GM23338 (cell line): ENCODE measurements at regions not wholly inside any gene's neighbourhood (a gene's known extent, or its start where the extent isn't known, plus 50 kb on each side); places are given as distances from the start of the nearest gene placed in this dataset.

Experiments used
- ATAC-seq: fragments of 200-7000 bp; cut with Tn5 transposase; 3 replicates; pipeline ENCODE4 v1.9.1; 2020
- DNase-seq: peaks from one replicate; pipeline ENCODE4 v3.0.0-alpha.2; 2015; ENCODE audit warnings: low spot score
- H2AFZ ChIP-seq: fragments of 200-600 bp; sonication (generic); 2 replicates; pipeline ENCODE4 v1.8.0; 2016; ENCODE audit warnings: antibody characterized with exemption, mild to moderate bottlenecking, moderate library complexity
- H3F3A ChIP-seq: fragments of 200-600 bp; sonication (generic); replicated peaks from 2 replicates; pipeline ENCODE4 v1.8.0; 2017; ENCODE audit warnings: antibody characterized with exemption, mixed run types, low read depth
- H3K27ac ChIP-seq: fragments of 200-600 bp; sonication (generic); 2 replicates; pipeline ENCODE4 v1.6.1; 2016; ENCODE audit warnings: low read depth
- H3K27me3 ChIP-seq: fragments of 200-600 bp; sonication (generic); 2 replicates; pipeline ENCODE4 v1.8.0; 2016; ENCODE audit warnings: mild to moderate bottlenecking, mixed run types, moderate library complexity; ENCODE audit not compliant: insufficient read depth
- H3K36me3 ChIP-seq: fragments of 200-600 bp; sonication (generic); 2 replicates; pipeline ENCODE4 v1.8.0; 2016; ENCODE audit warnings: mild to moderate bottlenecking; ENCODE audit not compliant: insufficient read depth
- H3K4me1 ChIP-seq: fragments of 200-600 bp; sonication (generic); 2 replicates; pipeline ENCODE4 v1.8.0; 2016; ENCODE audit warnings: mild to moderate bottlenecking, moderate library complexity; ENCODE audit not compliant: insufficient read depth
- H3K4me2 ChIP-seq: fragments of 200-600 bp; sonication (generic); 2 replicates; pipeline ENCODE4 v1.7.1; 2017; ENCODE audit warnings: mixed run types
- H3K4me3 ChIP-seq: fragments of 200-600 bp; sonication (generic); 2 replicates; pipeline ENCODE4 v1.6.1; 2016; ENCODE audit warnings: mixed run types
- H3K79me2 ChIP-seq: fragments of 200-600 bp; sonication (generic); replicated peaks from 2 replicates; pipeline ENCODE4 v1.8.0; 2017; ENCODE audit warnings: mild to moderate bottlenecking; ENCODE audit not compliant: insufficient read depth
- H3K9me2 ChIP-seq: fragments of 200-600 bp; sonication (generic); 2 replicates; pipeline ENCODE4 v1.8.0; 2017; ENCODE audit not compliant: insufficient read depth
- H4K20me1 ChIP-seq: fragments of 200-600 bp; sonication (generic); replicated peaks from 2 replicates; pipeline ENCODE4 v1.8.0; 2017; ENCODE audit warnings: mild to moderate bottlenecking; ENCODE audit not compliant: insufficient read depth
- H3K27ac Mint-ChIP-seq: 2 replicates; pipeline ENCODE4 v1.8.0; 2020; ENCODE audit warnings: inconsistent platforms, mild to moderate bottlenecking, moderate library complexity, mixed read lengths
- H3K27me3 Mint-ChIP-seq: 3 replicates; pipeline ENCODE4 v1.8.0; 2022; ENCODE audit warnings: low read depth, mild to moderate bottlenecking, moderate library complexity, mixed read lengths, inconsistent platforms; ENCODE audit not compliant: insufficient read depth, poor library complexity
- H3K36me3 Mint-ChIP-seq: 3 replicates; pipeline ENCODE4 v1.8.0; 2021; ENCODE audit warnings: low read depth, mild to moderate bottlenecking, inconsistent platforms, moderate library complexity, mixed read lengths
- H3K4me1 Mint-ChIP-seq: 3 replicates; pipeline ENCODE4 v1.8.0; 2020; ENCODE audit warnings: mild to moderate bottlenecking, inconsistent platforms, mixed read lengths
- H3K4me3 Mint-ChIP-seq: 3 replicates; pipeline ENCODE4 v1.8.0; 2021; ENCODE audit warnings: moderate library complexity, mild to moderate bottlenecking, inconsistent platforms, mixed read lengths
- H3K9me3 Mint-ChIP-seq: 3 replicates; pipeline ENCODE4 v1.8.0; 2020; ENCODE audit warnings: moderate library complexity, mild to moderate bottlenecking, inconsistent platforms, mixed read lengths
- CREB1 ChIP-seq: fragments of 250-450 bp; sonication (Bioruptor Pico); IDR thresholded peaks from 2 replicates; pipeline ENCODE4 v1.5.0; 2020; ENCODE audit warnings: low read depth, mild to moderate bottlenecking, moderate library complexity
- CTCF ChIP-seq, 2 experiments: fragments of 200-600 bp in 1 of 2; sonication (generic) in 1 of 2; conservative IDR thresholded peaks; 2 replicates each; pipeline versions ENCODE4 v1.5.1 to v1.6.1; 2016 to 2017; ENCODE audit warnings: antibody characterized with exemption in 2 of 2, low read depth in 2 of 2, mild to moderate bottlenecking in 2 of 2, moderate library complexity in 1 of 2
- EZH2 ChIP-seq: fragments of 200-600 bp; sonication (generic); IDR thresholded peaks from one replicate; pipeline ENCODE4 v1.8.0; 2017; ENCODE audit warnings: antibody characterized with exemption, mild to moderate bottlenecking, low read depth; ENCODE audit not compliant: unreplicated experiment
- EZH2phosphoT487 ChIP-seq: fragments of 200-600 bp; sonication (generic); IDR thresholded peaks from one replicate; pipeline ENCODE4 v1.8.1; 2018; ENCODE audit warnings: antibody characterized with exemption; ENCODE audit not compliant: unreplicated experiment
- JUNB ChIP-seq: IDR thresholded peaks from one replicate; pipeline ENCODE4 v1.6.1; 2016; ENCODE audit warnings: antibody characterized with exemption; ENCODE audit not compliant: unreplicated experiment
- STAT1 ChIP-seq: IDR thresholded peaks from one replicate; pipeline ENCODE4 v1.6.1; 2016; ENCODE audit warnings: antibody characterized with exemption; ENCODE audit not compliant: unreplicated experiment
- ZNF114 ChIP-seq: fragments of 250-450 bp; sonication (Bioruptor Pico); IDR thresholded peaks from 2 replicates; pipeline ENCODE4 v1.5.0; 2020; ENCODE audit warnings: mild to moderate bottlenecking, moderate library complexity
- TF ChIP-seq, protein P1 (sequence below): fragments of 250-450 bp; sonication (Bioruptor Pico); IDR thresholded peaks from 2 replicates; pipeline ENCODE4 v1.5.0; 2020; ENCODE audit warnings: mild to moderate bottlenecking, moderate library complexity
- TF ChIP-seq, protein P2 (sequence below): IDR thresholded peaks from 2 replicates; pipeline ENCODE4 v1.6.1; 2016; ENCODE audit warnings: antibody characterized with exemption

DNA sequence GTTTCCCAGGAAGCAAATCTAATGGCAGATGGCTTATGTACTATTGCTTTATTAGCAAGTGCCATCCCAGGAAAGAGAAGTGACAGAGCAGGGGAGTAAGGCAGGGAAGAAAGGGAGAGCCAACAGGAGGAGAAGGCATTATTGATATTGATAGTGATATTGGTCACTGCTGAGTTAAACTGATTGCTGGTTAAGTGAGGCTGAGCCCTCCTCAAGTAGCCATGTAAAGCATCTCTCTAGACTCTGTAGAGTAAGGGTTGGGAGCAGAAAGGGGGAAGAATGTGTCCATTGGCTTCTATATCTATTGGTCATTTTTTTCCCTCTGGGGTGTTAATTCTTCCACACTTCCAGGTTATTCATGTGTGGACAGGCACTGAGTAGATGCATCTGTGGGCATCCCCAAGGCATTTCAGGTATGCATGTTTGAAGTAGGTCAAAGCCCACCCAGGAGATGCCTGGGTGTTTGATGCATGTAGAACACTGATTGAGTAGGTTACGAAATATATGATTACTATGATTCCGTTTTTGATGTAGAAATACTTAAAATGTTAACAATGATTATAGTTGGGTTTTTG lies 290.5 kb upstream of the DPYD start:
- H4K20me1 ChIP-seq: no peaks in the 10 kb centered on the region
- Mint-ChIP-seq H3K4me1 (peaks cover 21% of the 10 kb centered on the region), H3K27me3 (peaks cover 6% of the 10 kb centered on the region), H3K9me3 (no peaks in the 10 kb centered on the region; the same call in 2 of the 3 replicates), H3K4me3 (no peak overlapping the region), H3K27ac (no peak overlapping the region), H3K36me3 (no peaks in the 10 kb centered on the region)
- H2AFZ ChIP-seq: no peak overlapping the region
- no peak for ATAC-seq
- no peaks in the 10 kb centered on the region for H3K9me2 ChIP-seq
- H3K4me2 ChIP-seq: no peak overlapping the region
- H3K4me1 ChIP-seq: peaks cover 6% of the 10 kb centered on the region; the same call in 1 of the 2 replicates
- H3K36me3 ChIP-seq: no peaks in the 10 kb centered on the region
- H3K27me3 ChIP-seq: peaks cover 18% of the 10 kb centered on the region
- no peaks in the 10 kb centered on the region for H3K79me2 ChIP-seq
- TF ChIP-seq STAT1 (no peak), CREB1 (CRISPR knock-in tag) (no peak), EZH2phosphoT487 (no peak), EZH2 (no peak), JUNB (no peak), ZNF114 (no peak), CTCF (conservative IDR thresholded peaks at IDR 0.05; ENCODE audit: low read depth in 2 of 2) (no peak)
- TF ChIP-seq, protein P1, sequence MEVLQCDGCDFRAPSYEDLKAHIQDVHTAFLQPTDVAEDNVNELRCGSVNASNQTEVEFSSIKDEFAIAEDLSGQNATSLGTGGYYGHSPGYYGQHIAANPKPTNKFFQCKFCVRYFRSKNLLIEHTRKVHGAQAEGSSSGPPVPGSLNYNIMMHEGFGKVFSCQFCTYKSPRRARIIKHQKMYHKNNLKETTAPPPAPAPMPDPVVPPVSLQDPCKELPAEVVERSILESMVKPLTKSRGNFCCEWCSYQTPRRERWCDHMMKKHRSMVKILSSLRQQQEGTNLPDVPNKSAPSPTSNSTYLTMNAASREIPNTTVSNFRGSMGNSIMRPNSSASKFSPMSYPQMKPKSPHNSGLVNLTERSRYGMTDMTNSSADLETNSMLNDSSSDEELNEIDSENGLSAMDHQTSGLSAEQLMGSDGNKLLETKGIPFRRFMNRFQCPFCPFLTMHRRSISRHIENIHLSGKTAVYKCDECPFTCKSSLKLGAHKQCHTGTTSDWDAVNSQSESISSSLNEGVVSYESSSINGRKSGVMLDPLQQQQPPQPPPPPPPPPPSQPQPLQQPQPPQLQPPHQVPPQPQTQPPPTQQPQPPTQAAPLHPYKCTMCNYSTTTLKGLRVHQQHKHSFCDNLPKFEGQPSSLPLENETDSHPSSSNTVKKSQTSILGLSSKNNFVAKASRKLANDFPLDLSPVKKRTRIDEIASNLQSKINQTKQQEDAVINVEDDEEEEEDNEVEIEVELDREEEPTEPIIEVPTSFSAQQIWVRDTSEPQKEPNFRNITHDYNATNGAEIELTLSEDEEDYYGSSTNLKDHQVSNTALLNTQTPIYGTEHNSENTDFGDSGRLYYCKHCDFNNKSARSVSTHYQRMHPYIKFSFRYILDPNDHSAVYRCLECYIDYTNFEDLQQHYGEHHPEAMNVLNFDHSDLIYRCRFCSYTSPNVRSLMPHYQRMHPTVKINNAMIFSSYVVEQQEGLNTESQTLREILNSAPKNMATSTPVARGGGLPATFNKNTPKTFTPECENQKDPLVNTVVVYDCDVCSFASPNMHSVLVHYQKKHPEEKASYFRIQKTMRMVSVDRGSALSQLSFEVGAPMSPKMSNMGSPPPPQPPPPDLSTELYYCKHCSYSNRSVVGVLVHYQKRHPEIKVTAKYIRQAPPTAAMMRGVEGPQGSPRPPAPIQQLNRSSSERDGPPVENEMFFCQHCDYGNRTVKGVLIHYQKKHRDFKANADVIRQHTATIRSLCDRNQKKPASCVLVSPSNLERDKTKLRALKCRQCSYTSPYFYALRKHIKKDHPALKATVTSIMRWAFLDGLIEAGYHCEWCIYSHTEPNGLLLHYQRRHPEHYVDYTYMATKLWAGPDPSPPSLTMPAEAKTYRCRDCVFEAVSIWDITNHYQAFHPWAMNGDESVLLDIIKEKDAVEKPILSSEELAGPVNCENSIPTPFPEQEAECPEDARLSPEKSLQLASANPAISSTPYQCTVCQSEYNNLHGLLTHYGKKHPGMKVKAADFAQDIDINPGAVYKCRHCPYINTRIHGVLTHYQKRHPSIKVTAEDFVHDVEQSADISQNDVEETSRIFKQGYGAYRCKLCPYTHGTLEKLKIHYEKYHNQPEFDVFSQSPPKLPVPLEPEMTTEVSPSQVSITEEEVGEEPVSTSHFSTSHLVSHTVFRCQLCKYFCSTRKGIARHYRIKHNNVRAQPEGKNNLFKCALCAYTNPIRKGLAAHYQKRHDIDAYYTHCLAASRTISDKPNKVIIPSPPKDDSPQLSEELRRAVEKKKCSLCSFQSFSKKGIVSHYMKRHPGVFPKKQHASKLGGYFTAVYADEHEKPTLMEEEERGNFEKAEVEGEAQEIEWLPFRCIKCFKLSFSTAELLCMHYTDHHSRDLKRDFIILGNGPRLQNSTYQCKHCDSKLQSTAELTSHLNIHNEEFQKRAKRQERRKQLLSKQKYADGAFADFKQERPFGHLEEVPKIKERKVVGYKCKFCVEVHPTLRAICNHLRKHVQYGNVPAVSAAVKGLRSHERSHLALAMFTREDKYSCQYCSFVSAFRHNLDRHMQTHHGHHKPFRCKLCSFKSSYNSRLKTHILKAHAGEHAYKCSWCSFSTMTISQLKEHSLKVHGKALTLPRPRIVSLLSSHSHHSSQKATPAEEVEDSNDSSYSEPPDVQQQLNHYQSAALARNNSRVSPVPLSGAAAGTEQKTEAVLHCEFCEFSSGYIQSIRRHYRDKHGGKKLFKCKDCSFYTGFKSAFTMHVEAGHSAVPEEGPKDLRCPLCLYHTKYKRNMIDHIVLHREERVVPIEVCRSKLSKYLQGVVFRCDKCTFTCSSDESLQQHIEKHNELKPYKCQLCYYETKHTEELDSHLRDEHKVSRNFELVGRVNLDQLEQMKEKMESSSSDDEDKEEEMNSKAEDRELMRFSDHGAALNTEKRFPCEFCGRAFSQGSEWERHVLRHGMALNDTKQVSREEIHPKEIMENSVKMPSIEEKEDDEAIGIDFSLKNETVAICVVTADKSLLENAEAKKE (CRISPR knock-in tag): no peak
- TF ChIP-seq, protein P2, sequence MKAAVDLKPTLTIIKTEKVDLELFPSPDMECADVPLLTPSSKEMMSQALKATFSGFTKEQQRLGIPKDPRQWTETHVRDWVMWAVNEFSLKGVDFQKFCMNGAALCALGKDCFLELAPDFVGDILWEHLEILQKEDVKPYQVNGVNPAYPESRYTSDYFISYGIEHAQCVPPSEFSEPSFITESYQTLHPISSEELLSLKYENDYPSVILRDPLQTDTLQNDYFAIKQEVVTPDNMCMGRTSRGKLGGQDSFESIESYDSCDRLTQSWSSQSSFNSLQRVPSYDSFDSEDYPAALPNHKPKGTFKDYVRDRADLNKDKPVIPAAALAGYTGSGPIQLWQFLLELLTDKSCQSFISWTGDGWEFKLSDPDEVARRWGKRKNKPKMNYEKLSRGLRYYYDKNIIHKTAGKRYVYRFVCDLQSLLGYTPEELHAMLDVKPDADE: no peak
- no peak for DNase-seq
- H3K27ac ChIP-seq: no peak overlapping the region
- H3K4me3 ChIP-seq: no peak overlapping the region
- no peaks in the 10 kb centered on the region for H3F3A ChIP-seq
